H1 (cell line): ENCODE measurements at regions not wholly inside any gene's neighbourhood (a gene's known extent, or its start where the extent isn't known, plus 50 kb on each side); places are given as distances from the start of the nearest gene placed in this dataset.
"Not testable (repeated sequence)": the region's sequence is repeated elsewhere in the genome, so short reads cannot be mapped to it uniquely, and the experiment has no call there.

Experiments
- ATF3 ChIP-seq: IDR thresholded peaks from 2 replicates; pipeline ENCODE4 v1.6.1; 2011; ENCODE audit warnings: low read depth, mild to moderate bottlenecking, low read length; ENCODE audit not compliant: insufficient read depth
- CBX5 ChIP-seq: fragments of 300-800, 300-1000 bp; sonication (generic); IDR thresholded peaks from 2 replicates; pipeline ENCODE4 v1.7.1; 2016; ENCODE audit warnings: antibody characterized with exemption, low read length, low read depth
- CREB1 ChIP-seq: IDR thresholded peaks from 2 replicates; pipeline ENCODE4 v1.6.1; 2012; ENCODE audit warnings: inconsistent platforms
- JUN ChIP-seq: IDR thresholded peaks from 2 replicates; pipeline ENCODE4 v1.6.1; 2011; ENCODE audit warnings: low read depth, mild to moderate bottlenecking, improper control_type of control experiment, low read length
- KDM1A ChIP-seq: fragments of 200-600, 300-600 bp; sonication (generic); IDR thresholded peaks from 2 replicates; pipeline ENCODE4 v1.7.1; 2016; ENCODE audit warnings: mild to moderate bottlenecking, low read length, borderline replicate concordance
- NANOG ChIP-seq: IDR thresholded peaks from 2 replicates; pipeline ENCODE4 v1.6.1; 2011; ENCODE audit warnings: low read length, low read depth, mild to moderate bottlenecking, inconsistent platforms; ENCODE audit not compliant: insufficient read depth, poor library complexity, severe bottlenecking
- PHF8 ChIP-seq: fragments of 200-600 bp; sonication (generic); conservative IDR thresholded peaks from 2 replicates; pipeline ENCODE4 v1.7.1; 2012; ENCODE audit warnings: low read depth, mild to moderate bottlenecking, inconsistent platforms, low read length, moderate library complexity
- POLR2A ChIP-seq, 2 experiments: IDR thresholded peaks; 1 replicate in 1 of 2; 2 replicates in 1 of 2; pipeline ENCODE4 v1.6.1; 2011; ENCODE audit warnings: low read depth in 2 of 2, low read length in 2 of 2, mild to moderate bottlenecking in 2 of 2; ENCODE audit errors: control extremely low read depth in 1 of 2
- POLR2AphosphoS5 ChIP-seq: IDR thresholded peaks from 2 replicates; pipeline ENCODE4 v1.6.1; 2011; ENCODE audit warnings: low read depth, low read length
- TF ChIP-seq, protein P1 (sequence below), 3 experiments: IDR thresholded peaks; 1 replicate in 2 of 3; 2 replicates in 1 of 3; pipeline versions ENCODE4 v1.5.1 to v1.6.1; 2011; ENCODE audit warnings: low read length in 3 of 3, mild to moderate bottlenecking in 3 of 3, inconsistent platforms in 2 of 3, low read depth in 1 of 3, moderate library complexity in 1 of 3; ENCODE audit not compliant: insufficient read depth in 1 of 3; ENCODE audit errors: control extremely low read depth in 1 of 3

GRCh38 chr1:215409546-215409945 is 157.6 kb upstream of the KCTD3 start:
- not testable (repeated sequence) for TF ChIP-seq CBX5; JUN; POLR2A (IDR thresholded peaks at IDR 0.05; ENCODE audit: control extremely low read depth in 1 of 2, low read depth in 2 of 2, low read length in 2 of 2); POLR2AphosphoS5; KDM1A; CREB1; NANOG; ATF3; PHF8
- TF ChIP-seq, protein P1, sequence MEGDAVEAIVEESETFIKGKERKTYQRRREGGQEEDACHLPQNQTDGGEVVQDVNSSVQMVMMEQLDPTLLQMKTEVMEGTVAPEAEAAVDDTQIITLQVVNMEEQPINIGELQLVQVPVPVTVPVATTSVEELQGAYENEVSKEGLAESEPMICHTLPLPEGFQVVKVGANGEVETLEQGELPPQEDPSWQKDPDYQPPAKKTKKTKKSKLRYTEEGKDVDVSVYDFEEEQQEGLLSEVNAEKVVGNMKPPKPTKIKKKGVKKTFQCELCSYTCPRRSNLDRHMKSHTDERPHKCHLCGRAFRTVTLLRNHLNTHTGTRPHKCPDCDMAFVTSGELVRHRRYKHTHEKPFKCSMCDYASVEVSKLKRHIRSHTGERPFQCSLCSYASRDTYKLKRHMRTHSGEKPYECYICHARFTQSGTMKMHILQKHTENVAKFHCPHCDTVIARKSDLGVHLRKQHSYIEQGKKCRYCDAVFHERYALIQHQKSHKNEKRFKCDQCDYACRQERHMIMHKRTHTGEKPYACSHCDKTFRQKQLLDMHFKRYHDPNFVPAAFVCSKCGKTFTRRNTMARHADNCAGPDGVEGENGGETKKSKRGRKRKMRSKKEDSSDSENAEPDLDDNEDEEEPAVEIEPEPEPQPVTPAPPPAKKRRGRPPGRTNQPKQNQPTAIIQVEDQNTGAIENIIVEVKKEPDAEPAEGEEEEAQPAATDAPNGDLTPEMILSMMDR (IDR thresholded peaks at IDR 0.05; ENCODE audit: control extremely low read depth in 1 of 3, insufficient read depth in 1 of 3, low read depth in 1 of 3, low read length in 3 of 3): not testable (repeated sequence)
